Thymus (tissue), 11 donors: ENCODE measurements at regions not wholly inside any gene's neighbourhood (a gene's known extent, or its start where the extent isn't known, plus 50 kb on each side); places are given as distances from the start of the nearest gene placed in this dataset.

Experiments
- DNase-seq, 9 donors: peaks; one replicate each; pipeline ENCODE4 v3.0.0-alpha.2; 2013; ENCODE audit warnings: low spot score in 9 of 9, low read depth in 6 of 9, missing footprints in 1 of 9
- H3K27ac ChIP-seq, 2 donors: one replicate each; pipeline ENCODE4 v1.5.1; 2013; ENCODE audit warnings: control low read depth in 1 of 2, low read depth in 1 of 2, low read length in 1 of 2, mild to moderate bottlenecking in 1 of 2, moderate library complexity in 1 of 2
- H3K27me3 ChIP-seq, 2 donors: one replicate each; pipeline ENCODE4 v1.5.1; 2013; ENCODE audit warnings: low read length in 1 of 2; ENCODE audit not compliant: control insufficient read depth in 2 of 2, insufficient read depth in 1 of 2
- H3K36me3 ChIP-seq, 2 donors: one replicate each; pipeline ENCODE4 v1.5.1; 2013; ENCODE audit warnings: low read length in 1 of 2, mild to moderate bottlenecking in 1 of 2, moderate library complexity in 1 of 2; ENCODE audit not compliant: control insufficient read depth in 2 of 2, insufficient read depth in 2 of 2
- H3K4me1 ChIP-seq, 2 donors: one replicate each; pipeline ENCODE4 v1.5.1; 2013; ENCODE audit warnings: low read length in 2 of 2; ENCODE audit not compliant: control insufficient read depth in 2 of 2, insufficient read depth in 2 of 2
- H3K4me3 ChIP-seq, 2 donors: one replicate each; pipeline ENCODE4 v1.5.1; 2013; ENCODE audit warnings: low read length in 2 of 2, control low read depth in 1 of 2, mild to moderate bottlenecking in 1 of 2
- H3K9me3 ChIP-seq, 2 donors: one replicate each; pipeline ENCODE4 v1.5.1; 2013; ENCODE audit warnings: low read length in 1 of 2, mild to moderate bottlenecking in 1 of 2; ENCODE audit not compliant: control insufficient read depth in 2 of 2, insufficient read depth in 1 of 2
- WGBS: extraction: QIAGEN DNeasy Blood & Tissue Kit; methylation state at CpG from one replicate; pipeline ENCODE4 v1.1.7; 2013; 5-methylcytosine and 5-hydroxymethylcytosine counted together
- donor health status: healthy.

DNA sequence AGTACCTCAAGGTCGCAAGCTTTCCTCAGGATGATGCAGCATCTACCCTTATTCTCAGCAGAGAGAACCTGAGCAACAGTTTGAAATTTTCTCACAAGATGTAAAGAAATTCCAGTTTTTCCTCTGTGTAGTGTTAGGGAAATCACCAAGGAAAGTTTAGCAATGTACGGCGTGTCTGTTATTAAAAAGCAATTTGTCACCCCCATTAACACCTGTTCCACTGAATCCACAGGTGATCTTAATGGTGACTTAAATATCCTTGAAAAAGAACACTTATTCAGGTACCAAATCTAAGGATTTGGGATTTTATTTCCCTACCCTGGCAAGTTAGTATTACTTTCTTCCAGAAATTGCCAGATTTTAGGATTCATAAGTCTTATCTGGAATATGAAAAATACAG is 77.9 kb upstream of the ATP10B start:
- Histone ChIP-seq H3K36me3 (no peaks in the 10 kb centered on the region), H3K4me3 (no peak overlapping the region), H3K4me1 (no peaks in the 10 kb centered on the region), H3K27ac (no peak overlapping the region), H3K27me3 (no peaks in the 10 kb centered on the region), H3K9me3 (no peaks in the 10 kb centered on the region)
- no peak for DNase-seq
- 91% methylated on average over 3 of the region's 3 CpGs for WGBS

DNA sequence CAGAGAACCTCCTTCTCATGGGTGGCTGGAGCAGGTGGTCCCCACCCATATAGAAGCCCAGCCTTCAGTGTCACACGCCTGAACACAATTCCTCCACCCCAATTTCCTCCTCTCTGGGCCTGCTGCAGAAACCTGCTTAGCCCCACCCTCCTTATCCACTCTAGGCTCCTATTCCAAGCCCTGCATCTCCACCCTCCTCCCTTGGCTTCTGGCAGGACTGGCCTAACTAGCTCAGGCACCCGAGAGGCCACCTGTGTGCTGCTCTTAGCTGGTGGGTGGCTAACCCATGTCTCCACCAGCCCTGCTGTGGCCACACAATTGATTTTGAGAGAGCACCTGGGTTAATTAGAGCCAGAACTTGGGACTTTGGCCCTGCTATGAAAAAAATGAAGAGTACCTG is 77.3 kb upstream of the ATP10B start:
- H3K4me1 ChIP-seq: no peaks in the 10 kb centered on the region
- H3K9me3 ChIP-seq: no peaks in the 10 kb centered on the region
- 81% methylated on average over 2 of the region's 2 CpGs for WGBS
- H3K36me3 ChIP-seq: no peaks in the 10 kb centered on the region
- no peaks in the 10 kb centered on the region for H3K27me3 ChIP-seq
- H3K27ac ChIP-seq: no peak overlapping the region
- peak overlapping the region in 1 of 2 donors; percentile 1 for H3K4me3 ChIP-seq
- DNase-seq: no peak

DNA sequence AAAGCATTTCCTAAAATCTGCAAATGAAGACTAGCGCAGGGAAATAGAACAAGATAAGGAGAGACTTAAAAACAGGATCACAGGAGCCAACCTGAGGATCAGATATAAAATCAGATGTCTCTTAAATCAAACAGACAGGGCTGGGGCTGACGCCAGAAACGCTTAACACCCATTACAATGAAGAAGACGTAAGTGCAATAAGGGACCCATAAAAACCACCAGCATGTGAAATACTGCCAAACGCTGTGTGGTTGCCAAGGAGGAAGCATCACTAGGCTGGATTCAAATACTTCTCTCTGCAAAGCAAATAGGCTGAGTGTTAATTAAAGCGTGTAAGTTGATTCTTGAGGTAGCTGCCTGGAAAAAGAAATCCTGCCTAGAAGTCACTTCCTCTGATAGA is 74.4 kb upstream of the ATP10B start:
- no peaks in the 10 kb centered on the region for H3K36me3 ChIP-seq
- DNase-seq: peak in 1 of 9 donors; percentile 13
- H3K27me3 ChIP-seq: no peaks in the 10 kb centered on the region
- H3K9me3 ChIP-seq: no peaks in the 10 kb centered on the region
- 18% methylated on average over 6 of the region's 6 CpGs for WGBS
- no peak overlapping the region for H3K27ac ChIP-seq
- no peak overlapping the region for H3K4me3 ChIP-seq
- no peaks in the 10 kb centered on the region for H3K4me1 ChIP-seq

DNA sequence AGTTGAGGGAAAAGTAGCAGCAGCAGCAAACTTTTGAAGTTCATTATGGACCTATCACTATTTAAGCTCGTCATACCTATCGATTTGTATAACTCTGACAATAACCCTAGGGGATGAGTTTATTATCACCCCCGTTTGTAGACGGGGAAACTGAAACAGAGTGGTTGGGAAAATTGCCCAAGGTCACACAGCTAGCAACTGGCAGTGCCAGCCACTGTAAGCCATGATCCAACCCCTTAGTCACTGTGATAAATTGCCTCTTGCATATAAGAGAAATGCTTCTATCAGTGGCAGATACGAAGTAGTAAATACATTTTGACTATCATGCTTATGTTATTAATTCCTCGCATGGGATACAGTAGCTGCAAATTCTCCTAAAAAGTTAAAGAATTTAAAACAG is 73.3 kb upstream of the ATP10B start:
- Histone ChIP-seq H3K9me3 (no peaks in the 10 kb centered on the region), H3K36me3 (no peaks in the 10 kb centered on the region), H3K27me3 (no peaks in the 10 kb centered on the region), H3K4me3 (no peak overlapping the region), H3K27ac (no peak overlapping the region), H3K4me1 (no peaks in the 10 kb centered on the region)
- WGBS: 79% methylated on average over 6 of the region's 6 CpGs
- DNase-seq: no peak

DNA sequence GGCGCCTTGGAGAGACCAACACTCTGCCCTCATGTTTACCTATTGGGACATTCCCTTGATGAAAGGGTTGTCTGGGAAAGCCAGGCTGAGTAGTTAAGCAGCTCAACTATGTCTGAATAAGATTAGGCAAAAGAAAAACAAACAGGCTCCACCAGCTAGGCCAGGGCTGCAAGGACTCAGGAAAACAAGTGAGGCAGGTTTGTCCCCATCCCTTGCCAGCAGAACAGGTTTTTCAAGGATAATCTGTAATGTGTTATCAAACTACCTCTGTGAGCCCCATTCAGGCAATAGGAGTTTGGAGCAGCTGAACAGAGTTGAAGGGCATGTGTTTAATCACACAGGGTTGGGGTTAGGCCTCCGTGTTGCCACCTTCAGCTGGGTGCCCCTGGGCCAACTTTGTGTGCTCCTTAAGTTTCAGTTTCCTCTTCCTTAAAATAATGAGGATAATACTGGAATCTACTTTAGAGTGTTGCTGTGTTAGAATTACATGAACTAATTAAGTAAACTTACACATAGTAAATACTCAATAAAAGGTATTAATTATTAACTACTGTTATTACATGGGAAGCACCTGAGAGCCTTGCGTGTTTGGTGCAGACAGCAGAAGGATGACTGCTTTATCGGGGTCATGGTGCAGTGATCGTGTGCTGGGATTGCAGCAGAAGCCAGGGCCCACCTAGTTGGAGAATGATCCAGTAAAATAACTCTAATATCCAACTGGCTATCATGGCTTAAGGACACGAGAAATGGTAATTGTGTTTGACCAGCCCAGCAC is 72.1 kb upstream of the ATP10B start:
- Histone ChIP-seq H3K27ac (no peak overlapping the region), H3K9me3 (no peaks in the 10 kb centered on the region), H3K36me3 (no peaks in the 10 kb centered on the region), H3K27me3 (no peaks in the 10 kb centered on the region), H3K4me1 (no peaks in the 10 kb centered on the region), H3K4me3 (no peak overlapping the region)
- WGBS: 95% methylated on average over 6 of the region's 6 CpGs
- DNase-seq: no peak

DNA sequence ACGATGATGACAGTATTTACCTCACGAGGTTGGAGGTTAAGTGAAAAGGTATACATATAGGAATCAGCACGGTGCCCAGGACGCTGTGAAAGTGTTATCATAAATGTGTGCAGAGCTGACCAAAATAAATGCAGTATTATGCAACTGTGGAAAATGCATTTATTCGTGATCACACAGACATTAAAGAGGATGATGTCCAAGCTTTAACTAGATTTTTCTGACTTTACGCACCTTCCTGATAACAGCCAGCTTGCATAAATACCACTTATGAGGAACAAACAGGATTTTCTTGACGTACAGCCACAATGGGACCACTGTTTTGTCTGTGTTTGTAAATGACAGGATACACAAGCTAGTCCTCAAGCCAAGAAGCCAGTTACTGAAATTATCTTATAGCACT is 71.4 kb upstream of the ATP10B start:
- H3K27me3 ChIP-seq: no peaks in the 10 kb centered on the region
- H3K4me1 ChIP-seq: no peaks in the 10 kb centered on the region
- WGBS: 83% methylated on average over 7 of the region's 7 CpGs
- no peak for DNase-seq
- H3K36me3 ChIP-seq: no peaks in the 10 kb centered on the region
- H3K4me3 ChIP-seq: no peak overlapping the region
- H3K9me3 ChIP-seq: no peaks in the 10 kb centered on the region
- no peak overlapping the region for H3K27ac ChIP-seq

DNA sequence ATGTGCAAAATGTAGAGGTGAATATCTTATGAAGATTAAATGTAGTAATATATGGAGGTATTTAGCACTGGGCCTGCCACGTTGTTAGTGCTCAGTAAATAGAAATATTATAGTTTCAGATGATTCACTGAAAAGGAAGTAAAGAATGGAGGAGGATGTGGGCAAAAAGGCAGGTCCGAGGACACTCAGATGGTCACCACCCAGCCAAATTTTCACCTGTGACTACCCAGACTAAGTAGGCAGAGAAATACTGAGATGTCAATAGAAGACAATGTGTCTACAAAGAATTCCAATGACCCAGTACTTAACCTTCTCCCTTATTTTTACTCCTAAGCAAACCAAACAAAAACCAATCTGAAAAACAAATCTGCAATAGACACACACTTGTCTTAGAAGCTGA is 70.3 kb upstream of the ATP10B start:
- WGBS: 76% methylated on average over 2 of the region's 2 CpGs
- Histone ChIP-seq H3K9me3 (no peaks in the 10 kb centered on the region), H3K4me1 (peaks cover 0 to 3% of the 10 kb centered on the region in 2 donors), H3K27ac (no peak overlapping the region), H3K4me3 (no peak overlapping the region), H3K36me3 (no peaks in the 10 kb centered on the region), H3K27me3 (no peaks in the 10 kb centered on the region)
- no peak for DNase-seq

DNA sequence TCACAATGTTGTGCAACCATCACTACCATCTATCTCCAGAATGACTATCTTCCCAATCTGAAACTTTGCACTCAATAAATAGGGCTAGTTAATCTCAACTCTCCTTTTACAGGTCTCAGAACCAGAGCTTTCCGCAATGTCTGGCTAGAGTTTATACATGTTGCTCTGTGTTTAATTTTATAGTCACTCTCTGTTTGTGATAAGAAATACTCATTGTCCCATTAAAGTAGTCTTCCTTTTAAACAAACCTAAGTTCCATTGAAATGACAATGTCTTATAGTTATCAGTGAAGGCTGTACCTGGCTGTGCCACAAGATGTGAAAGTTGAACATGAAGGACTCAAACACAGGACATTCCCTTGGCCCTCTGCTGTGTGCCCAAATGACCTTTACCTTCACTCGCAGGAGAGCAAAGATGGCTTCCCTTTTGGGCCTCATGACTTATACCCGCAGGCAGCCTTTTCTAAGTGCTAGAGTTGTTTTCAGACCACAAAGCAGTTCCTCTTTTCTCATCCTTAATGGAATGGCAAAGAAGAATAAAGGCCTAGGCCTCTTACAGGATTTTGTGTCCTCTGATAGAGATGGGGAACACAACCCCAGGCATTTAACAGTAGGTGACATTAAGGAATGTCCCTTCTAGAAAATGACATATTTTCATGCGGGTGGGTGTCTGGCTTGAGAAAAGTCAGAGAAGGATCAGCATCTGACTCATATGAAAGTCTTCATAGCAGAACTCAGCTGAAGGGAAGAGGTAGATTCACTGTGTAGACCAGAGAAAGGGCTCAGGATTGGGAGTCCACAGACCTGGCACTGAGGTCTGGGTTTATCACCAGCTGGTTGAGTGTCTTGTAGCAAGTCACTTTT is 69.6 kb upstream of the ATP10B start:
- DNase-seq: no peak
- H3K36me3 ChIP-seq: no peaks in the 10 kb centered on the region
- H3K4me3 ChIP-seq: no peak overlapping the region
- H3K9me3 ChIP-seq: no peaks in the 10 kb centered on the region
- no peak overlapping the region for H3K27ac ChIP-seq
- no peaks in the 10 kb centered on the region for H3K27me3 ChIP-seq
- peaks cover 0 to 3% of the 10 kb centered on the region in 2 donors for H3K4me1 ChIP-seq
- WGBS: 89% methylated on average over 4 of the region's 4 CpGs

DNA sequence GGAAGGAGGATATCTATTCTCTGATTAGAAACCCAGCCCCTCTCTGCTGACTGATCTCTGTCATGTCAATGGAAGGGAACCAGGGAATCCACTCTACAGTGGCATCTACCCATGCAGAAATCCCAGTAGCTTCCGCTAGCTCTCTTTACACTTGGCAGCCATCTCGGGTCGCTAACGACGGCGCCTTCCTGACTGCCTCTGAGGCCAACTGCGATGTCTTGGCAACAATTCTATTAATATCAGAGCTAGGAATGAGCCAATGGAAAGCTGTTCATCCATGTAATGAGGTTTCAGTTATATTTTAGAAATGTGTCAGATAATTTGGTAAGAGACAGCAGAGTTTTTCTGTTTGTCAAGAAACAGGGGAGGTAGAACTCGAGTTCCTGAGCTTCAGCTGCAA is 67.6 kb upstream of the ATP10B start:
- H3K36me3 ChIP-seq: no peaks in the 10 kb centered on the region
- 94% methylated on average over 8 of the region's 8 CpGs for WGBS
- H3K4me3 ChIP-seq: no peak overlapping the region
- no peaks in the 10 kb centered on the region for H3K27me3 ChIP-seq
- H3K27ac ChIP-seq: no peak overlapping the region
- DNase-seq: no peak
- H3K4me1 ChIP-seq: peaks cover 0 to 3% of the 10 kb centered on the region in 2 donors
- no peaks in the 10 kb centered on the region for H3K9me3 ChIP-seq
